ENCODE measurements at regions not wholly inside any gene's neighbourhood (a gene's known extent, or its start where the extent isn't known, plus 50 kb on each side); places are given as distances from the start of the nearest gene placed in this dataset.

DNA sequence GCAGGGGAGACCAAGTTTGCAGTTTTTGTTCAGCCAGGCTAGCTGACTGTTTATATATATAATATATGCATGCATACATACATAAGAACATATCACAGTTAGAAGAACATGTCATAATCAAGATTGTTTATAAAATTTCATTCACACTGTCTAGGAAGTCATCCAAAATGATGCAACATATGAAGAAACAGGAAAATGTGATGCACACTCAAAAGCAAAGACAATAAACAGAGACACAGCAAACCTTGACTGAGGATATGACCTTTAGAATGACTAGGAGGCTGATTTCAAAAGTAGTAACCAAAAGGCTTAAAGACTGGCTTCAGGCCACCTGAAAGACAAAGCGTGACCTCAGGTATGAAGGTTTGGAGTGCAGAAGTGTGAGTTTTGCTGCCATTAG, 166.2 kb upstream of the NDN start:
- CTCF ChIA-PET, result no interaction called here
- H3K4me3 ChIP-seq (ENCODE audit: low read length), result no peak overlapping the region
- DNase-seq, result no peak

DNA sequence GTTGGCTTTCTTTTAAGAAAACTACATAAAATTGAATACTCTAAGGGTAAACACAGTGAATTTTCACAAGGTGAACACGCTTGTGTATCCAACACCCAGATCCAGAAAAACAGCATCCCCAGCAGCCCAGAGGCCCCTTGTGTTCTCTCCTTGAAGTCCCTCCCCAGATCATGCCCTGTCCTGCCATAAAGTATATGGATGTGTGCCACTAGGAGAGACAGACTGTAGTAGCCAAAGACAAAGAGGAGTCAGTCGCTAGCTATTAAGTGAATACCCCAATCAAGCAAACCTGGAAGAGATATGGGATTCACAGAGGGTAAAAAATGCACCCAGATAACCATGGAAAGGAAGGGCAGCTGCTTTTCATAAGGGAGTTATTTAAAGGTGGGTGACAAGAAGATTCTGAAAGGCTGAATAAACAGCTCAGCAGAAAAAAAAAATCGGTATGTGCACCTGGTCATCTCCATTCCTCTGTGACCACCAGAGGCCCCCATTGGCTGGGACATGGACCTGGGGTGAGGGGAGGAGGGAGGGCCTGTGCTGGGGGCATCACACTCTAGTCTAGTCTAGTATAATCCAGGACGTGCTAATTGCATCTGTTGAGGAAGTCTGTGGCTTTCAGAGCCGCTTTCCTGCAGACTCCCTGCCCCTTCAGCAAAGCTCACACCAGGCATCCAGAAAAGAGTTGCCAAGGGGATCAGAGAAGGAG, 167.3 kb upstream of the NDN start:
- CTCF ChIA-PET, result no interaction called here
- Mint-ChIP-seq H3K27me3 (no peaks in the 10 kb centered on the region), H3K27ac (no peak overlapping the region), H3K36me3 (ENCODE audit: low read depth) (no peaks in the 10 kb centered on the region), H3K4me1 (ENCODE audit: low read depth) (no peaks in the 10 kb centered on the region), H3K4me3 (no peak overlapping the region), H3K9me3 (peaks cover under 1% of the 10 kb centered on the region)
- TF ChIP-seq, protein P1, sequence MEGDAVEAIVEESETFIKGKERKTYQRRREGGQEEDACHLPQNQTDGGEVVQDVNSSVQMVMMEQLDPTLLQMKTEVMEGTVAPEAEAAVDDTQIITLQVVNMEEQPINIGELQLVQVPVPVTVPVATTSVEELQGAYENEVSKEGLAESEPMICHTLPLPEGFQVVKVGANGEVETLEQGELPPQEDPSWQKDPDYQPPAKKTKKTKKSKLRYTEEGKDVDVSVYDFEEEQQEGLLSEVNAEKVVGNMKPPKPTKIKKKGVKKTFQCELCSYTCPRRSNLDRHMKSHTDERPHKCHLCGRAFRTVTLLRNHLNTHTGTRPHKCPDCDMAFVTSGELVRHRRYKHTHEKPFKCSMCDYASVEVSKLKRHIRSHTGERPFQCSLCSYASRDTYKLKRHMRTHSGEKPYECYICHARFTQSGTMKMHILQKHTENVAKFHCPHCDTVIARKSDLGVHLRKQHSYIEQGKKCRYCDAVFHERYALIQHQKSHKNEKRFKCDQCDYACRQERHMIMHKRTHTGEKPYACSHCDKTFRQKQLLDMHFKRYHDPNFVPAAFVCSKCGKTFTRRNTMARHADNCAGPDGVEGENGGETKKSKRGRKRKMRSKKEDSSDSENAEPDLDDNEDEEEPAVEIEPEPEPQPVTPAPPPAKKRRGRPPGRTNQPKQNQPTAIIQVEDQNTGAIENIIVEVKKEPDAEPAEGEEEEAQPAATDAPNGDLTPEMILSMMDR (IDR thresholded peaks at IDR 0.05), result no peak
- H3K36me3 ChIP-seq (ENCODE audit: insufficient read depth, low read length), result no peaks in the 10 kb centered on the region
- no peak overlapping the region for H3K27ac ChIP-seq (ENCODE audit: low read depth in 1 of 2, low read length in 2 of 2)
- peaks cover 0 to 3% of the 10 kb centered on the region in 2 experiments for H3K9me3 ChIP-seq (ENCODE audit: control insufficient read depth in 1 of 2, insufficient read depth in 1 of 2, low read length in 2 of 2)
- no peaks in the 10 kb centered on the region for H3K4me1 ChIP-seq (ENCODE audit: insufficient read depth, low read length)
- no peak overlapping the region for H3K4me3 ChIP-seq (ENCODE audit: low read length)
- H3K27me3 ChIP-seq (ENCODE audit: control insufficient read depth in 1 of 2, insufficient read depth in 2 of 2, low read length in 2 of 2), result no peaks in the 10 kb centered on the region
- intact Hi-C loops (cut with DNase I, micrococcal nuclease), result no loop called here
- ATAC-seq (ENCODE audit: poor library complexity), result no peak
- POLR2A ChIA-PET, result no interaction called here
- no peak for DNase-seq

More for the DNA sequence above, 166.2 kb upstream of the NDN start:
- no peaks in the 10 kb centered on the region for H3K27me3 ChIP-seq (ENCODE audit: control insufficient read depth in 1 of 2, insufficient read depth in 2 of 2, low read length in 2 of 2)
- no peaks in the 10 kb centered on the region for H3K36me3 ChIP-seq (ENCODE audit: insufficient read depth, low read length)
- peaks cover 8% of the 10 kb centered on the region for H3K9me3 Mint-ChIP-seq
- no peak for ATAC-seq (ENCODE audit: poor library complexity)
- no peak overlapping the region for H3K27ac Mint-ChIP-seq
- POLR2A ChIA-PET, result no interaction called here
- no peak overlapping the region for H3K4me3 Mint-ChIP-seq
- no peak overlapping the region for H3K27ac ChIP-seq (ENCODE audit: low read depth in 1 of 2, low read length in 2 of 2)
- TF ChIP-seq, protein P1 (IDR thresholded peaks at IDR 0.05), result no peak
- no peaks in the 10 kb centered on the region for H3K36me3 Mint-ChIP-seq (ENCODE audit: low read depth)
- H3K4me1 ChIP-seq (ENCODE audit: insufficient read depth, low read length), result no peaks in the 10 kb centered on the region
- intact Hi-C loops (cut with DNase I, micrococcal nuclease), result no loop called here
- H3K4me1 Mint-ChIP-seq (ENCODE audit: low read depth), result no peaks in the 10 kb centered on the region
- no peaks in the 10 kb centered on the region for H3K9me3 ChIP-seq (ENCODE audit: control insufficient read depth in 1 of 2, insufficient read depth in 1 of 2, low read length in 2 of 2)
- no peaks in the 10 kb centered on the region for H3K27me3 Mint-ChIP-seq

DNA sequence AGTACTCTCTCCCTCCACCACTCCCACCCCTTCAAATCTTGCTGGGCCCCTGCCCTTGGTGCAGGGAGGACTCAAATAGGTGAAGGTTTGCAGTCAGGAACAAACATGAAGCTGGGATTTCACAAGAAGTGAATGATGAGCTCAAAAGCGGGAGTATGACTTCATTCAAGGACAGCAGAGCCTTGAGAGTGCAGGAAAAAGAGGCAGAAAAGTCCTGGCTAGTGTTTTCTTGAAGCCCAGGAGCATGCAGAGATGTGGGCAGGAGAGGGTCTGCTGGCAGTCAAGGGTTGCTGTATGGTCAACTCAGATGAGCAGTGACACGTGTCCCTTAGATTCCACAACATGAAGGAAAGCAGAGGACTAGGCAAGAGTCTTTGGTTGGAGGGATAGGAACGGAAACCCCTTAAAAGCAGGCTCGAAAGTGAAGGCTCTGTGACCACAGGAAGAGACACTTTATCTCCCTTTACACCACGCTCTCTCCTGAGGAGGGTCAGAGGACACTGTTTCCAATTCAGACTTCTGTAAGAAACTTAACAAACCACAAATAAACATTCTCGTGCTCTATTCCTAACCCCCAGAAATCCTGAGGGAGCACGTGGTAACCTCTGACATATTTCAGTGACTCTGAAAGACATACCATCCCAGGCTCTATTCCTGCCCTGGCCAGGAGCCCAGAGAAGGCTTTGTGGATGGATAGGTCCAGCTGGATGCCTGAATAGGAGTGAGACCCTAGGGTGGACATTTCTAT, 168.0 kb upstream of the NDN start:
- CTCF ChIA-PET, result no interaction called here
- no peak overlapping the region for H3K4me3 Mint-ChIP-seq
- no peaks in the 10 kb centered on the region for H3K27me3 Mint-ChIP-seq
- H3K9me3 Mint-ChIP-seq, result no peaks in the 10 kb centered on the region
- H3K36me3 Mint-ChIP-seq (ENCODE audit: low read depth), result no peaks in the 10 kb centered on the region
- Histone ChIP-seq H3K4me1 (ENCODE audit: insufficient read depth, low read length) (no peaks in the 10 kb centered on the region), H3K36me3 (ENCODE audit: insufficient read depth, low read length) (no peaks in the 10 kb centered on the region), H3K27ac (ENCODE audit: low read depth in 1 of 2, low read length in 2 of 2) (no peak overlapping the region), H3K9me3 (ENCODE audit: control insufficient read depth in 1 of 2, insufficient read depth in 1 of 2, low read length in 2 of 2) (peaks cover 0 to 4% of the 10 kb centered on the region in 2 experiments), H3K27me3 (ENCODE audit: control insufficient read depth in 1 of 2, insufficient read depth in 2 of 2, low read length in 2 of 2) (no peaks in the 10 kb centered on the region), H3K4me3 (ENCODE audit: low read length) (no peak overlapping the region)
- ATAC-seq (ENCODE audit: poor library complexity) (no peak), DNase-seq (no peak)
- no peak overlapping the region for H3K27ac Mint-ChIP-seq
- intact Hi-C loops (cut with DNase I, micrococcal nuclease), result no loop called here
- POLR2A ChIA-PET, result no interaction called here
- TF ChIP-seq, protein P1 (IDR thresholded peaks at IDR 0.05), result no peak
- no peaks in the 10 kb centered on the region for H3K4me1 Mint-ChIP-seq (ENCODE audit: low read depth)
